ENCODE measurements at regions not wholly inside any gene's neighbourhood (a gene's known extent, or its start where the extent isn't known, plus 50 kb on each side); places are given as distances from the start of the nearest gene placed in this dataset.

DNA sequence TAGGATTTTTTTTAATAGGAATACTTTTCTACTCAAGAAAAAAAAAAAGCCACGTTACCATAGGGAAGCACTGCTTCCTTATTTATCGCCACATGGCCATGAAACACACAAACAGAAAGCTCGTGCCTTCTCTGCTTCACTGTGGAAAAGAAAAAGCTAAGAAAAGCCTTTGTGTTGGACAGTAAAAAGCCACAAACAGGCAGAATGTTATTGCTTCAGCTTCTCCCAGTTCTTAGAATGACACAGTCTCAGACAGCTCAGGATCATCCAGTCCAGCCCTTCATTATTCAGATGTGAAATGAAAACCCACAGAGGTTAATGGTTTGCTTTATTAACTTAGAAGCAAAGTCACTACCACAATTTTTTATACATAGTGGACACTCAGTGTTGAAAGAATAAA lies 181.6 kb upstream of the NOCT start:
- TF ChIP-seq, protein P1, sequence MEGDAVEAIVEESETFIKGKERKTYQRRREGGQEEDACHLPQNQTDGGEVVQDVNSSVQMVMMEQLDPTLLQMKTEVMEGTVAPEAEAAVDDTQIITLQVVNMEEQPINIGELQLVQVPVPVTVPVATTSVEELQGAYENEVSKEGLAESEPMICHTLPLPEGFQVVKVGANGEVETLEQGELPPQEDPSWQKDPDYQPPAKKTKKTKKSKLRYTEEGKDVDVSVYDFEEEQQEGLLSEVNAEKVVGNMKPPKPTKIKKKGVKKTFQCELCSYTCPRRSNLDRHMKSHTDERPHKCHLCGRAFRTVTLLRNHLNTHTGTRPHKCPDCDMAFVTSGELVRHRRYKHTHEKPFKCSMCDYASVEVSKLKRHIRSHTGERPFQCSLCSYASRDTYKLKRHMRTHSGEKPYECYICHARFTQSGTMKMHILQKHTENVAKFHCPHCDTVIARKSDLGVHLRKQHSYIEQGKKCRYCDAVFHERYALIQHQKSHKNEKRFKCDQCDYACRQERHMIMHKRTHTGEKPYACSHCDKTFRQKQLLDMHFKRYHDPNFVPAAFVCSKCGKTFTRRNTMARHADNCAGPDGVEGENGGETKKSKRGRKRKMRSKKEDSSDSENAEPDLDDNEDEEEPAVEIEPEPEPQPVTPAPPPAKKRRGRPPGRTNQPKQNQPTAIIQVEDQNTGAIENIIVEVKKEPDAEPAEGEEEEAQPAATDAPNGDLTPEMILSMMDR (IDR thresholded peaks at IDR 0.05; ENCODE audit: low read depth, low read length, poor library complexity, severe bottlenecking), result no peak
- TF ChIP-seq EZH2phosphoT487 (IDR thresholded peaks at IDR 0.05; ENCODE audit: borderline replicate concordance, low read length), result no peak

Measured in DOHH2 (cell line).